HCEC 1CT (cell line): ENCODE measurements at regions not wholly inside any gene's neighbourhood (a gene's known extent, or its start where the extent isn't known, plus 50 kb on each side); places are given as distances from the start of the nearest gene placed in this dataset.
A peak's percentile ranks its signal among the peaks of the same experiment; 100 is the strongest.
"Not testable (repeated sequence)": the region's sequence is repeated elsewhere in the genome, so short reads cannot be mapped to it uniquely, and the experiment has no call there.

Experiments
- DNase-seq: peaks from one replicate; pipeline ENCODE4 v3.0.0-alpha.2; 2017

- no peak for DNase-seq
Observed at GRCh38 chr2:198611201-198611600, 806.8 kb downstream of the PLCL1 start.

GRCh38 chr2:198604599-198604998 lies 800.2 kb downstream of the PLCL1 start:
- no peak for DNase-seq

- not testable (repeated sequence) for DNase-seq
Observed at GRCh38 chr2:198602986-198603385, 798.6 kb downstream of the PLCL1 start.

GRCh38 chr2:198597648-198598047 lies 793.3 kb downstream of the PLCL1 start:
- DNase-seq, result no peak

GRCh38 chr2:198596985-198597384 lies 792.6 kb downstream of the PLCL1 start:
- DNase-seq, result no peak

- DNase-seq, result no peak
Observed at GRCh38 chr2:198595721-198596120, 791.3 kb downstream of the PLCL1 start.

GRCh38 chr2:198591586-198591985 lies 787.2 kb downstream of the PLCL1 start:
- DNase-seq, result no peak

- no peak for DNase-seq
Observed at GRCh38 chr2:198587741-198588140, 783.3 kb downstream of the PLCL1 start.

- DNase-seq, result no peak
Observed at GRCh38 chr2:198587240-198587639, 782.8 kb downstream of the PLCL1 start.

GRCh38 chr2:198571393-198571792 lies 767.0 kb downstream of the PLCL1 start:
- DNase-seq, result no peak

- DNase-seq, result no peak
Observed at GRCh38 chr2:198558176-198558575, 753.8 kb downstream of the PLCL1 start.

- no peak for DNase-seq
Observed at GRCh38 chr2:198546122-198546521, 741.7 kb downstream of the PLCL1 start.

GRCh38 chr2:198545411-198545810 lies 741.0 kb downstream of the PLCL1 start:
- DNase-seq, result peak; percentile 34

GRCh38 chr2:198544461-198544860 lies 740.1 kb downstream of the PLCL1 start:
- no peak for DNase-seq

- no peak for DNase-seq
Observed at GRCh38 chr2:198534756-198535155, 730.4 kb downstream of the PLCL1 start.

- DNase-seq, result no peak
Observed at GRCh38 chr2:198525211-198525969, 721.0 kb downstream of the PLCL1 start.

- no peak for DNase-seq
Observed at GRCh38 chr2:198523710-198524109, 719.3 kb downstream of the PLCL1 start.

GRCh38 chr2:198518935-198519334 lies 714.5 kb downstream of the PLCL1 start:
- no peak for DNase-seq

GRCh38 chr2:198517976-198518375 lies 713.6 kb downstream of the PLCL1 start:
- peak; percentile 7 for DNase-seq

GRCh38 chr2:198508610-198509009 lies 704.2 kb downstream of the PLCL1 start:
- not testable (repeated sequence) for DNase-seq

- DNase-seq, result peak; percentile 48
Observed at GRCh38 chr2:198499539-198499938, 695.1 kb downstream of the PLCL1 start.

- DNase-seq, result no peak
Observed at GRCh38 chr2:198498516-198498915, 694.1 kb downstream of the PLCL1 start.

GRCh38 chr2:198498048-198498447 lies 693.7 kb downstream of the PLCL1 start:
- DNase-seq, result no peak

GRCh38 chr2:198494931-198495330 lies 690.5 kb downstream of the PLCL1 start:
- no peak for DNase-seq

GRCh38 chr2:198490748-198491147 lies 686.4 kb downstream of the PLCL1 start:
- no peak for DNase-seq
